Hepatocyte (in vitro differentiated cells): ENCODE measurements at regions not wholly inside any gene's neighbourhood (a gene's known extent, or its start where the extent isn't known, plus 50 kb on each side); places are given as distances from the start of the nearest gene placed in this dataset.

ENCODE experiments used
- DNase-seq: peaks from one replicate; pipeline ENCODE4 v3.0.0-alpha.2; 2016; ENCODE audit warnings: low spot score
- H2AFZ ChIP-seq: fragments of 200-600 bp; sonication (generic); 2 replicates; pipeline ENCODE4 v1.6.0; 2016; ENCODE audit warnings: antibody characterized with exemption, mild to moderate bottlenecking
- H3K27ac ChIP-seq: fragments of 200-600 bp; sonication (generic); 2 replicates; pipeline ENCODE4 v1.5.1; 2016; ENCODE audit warnings: mild to moderate bottlenecking
- H3K27me3 ChIP-seq: fragments of 200-600 bp; sonication (generic); 2 replicates; pipeline ENCODE4 v1.6.1; 2016
- H3K36me3 ChIP-seq: fragments of 200-600 bp; sonication (generic); replicated peaks from 2 replicates; pipeline ENCODE4 v1.5.1; 2016; ENCODE audit warnings: low read depth; ENCODE audit not compliant: insufficient read depth
- H3K4me1 ChIP-seq: fragments of 200-600 bp; sonication (generic); 2 replicates; pipeline ENCODE4 v1.5.1; 2016; ENCODE audit warnings: mild to moderate bottlenecking, moderate library complexity; ENCODE audit not compliant: insufficient read depth
- H3K4me2 ChIP-seq: fragments of 200-600 bp; sonication (generic); 2 replicates; pipeline ENCODE4 v1.6.0; 2016
- H3K4me3 ChIP-seq: fragments of 200-600 bp; sonication (generic); 2 replicates; pipeline ENCODE4 v1.5.1; 2016; ENCODE audit warnings: mild to moderate bottlenecking
- H3K79me2 ChIP-seq: fragments of 200-600 bp; sonication (generic); 2 replicates; pipeline ENCODE4 v1.6.0; 2017; ENCODE audit warnings: mild to moderate bottlenecking
- H3K9me2 ChIP-seq: fragments of 200-600 bp; sonication (generic); replicated peaks from 2 replicates; pipeline ENCODE4 v1.6.0; 2017; ENCODE audit warnings: mild to moderate bottlenecking; ENCODE audit not compliant: insufficient read depth
- H3K9me3 ChIP-seq: fragments of 200-600 bp; sonication (generic); 2 replicates; pipeline ENCODE4 v1.5.1; 2016; ENCODE audit warnings: low read depth, mild to moderate bottlenecking
- H4K20me1 ChIP-seq: fragments of 200-600 bp; sonication (generic); 2 replicates; pipeline ENCODE4 v1.6.0; 2016; ENCODE audit warnings: mild to moderate bottlenecking; ENCODE audit not compliant: insufficient read depth, poor library complexity, severe bottlenecking
- EZH2 ChIP-seq: fragments of 200-600 bp; sonication (generic); IDR thresholded peaks from 2 replicates; pipeline ENCODE4 v1.6.1; 2016; ENCODE audit warnings: antibody characterized with exemption, mild to moderate bottlenecking, borderline replicate concordance
- EZH2phosphoT487 ChIP-seq: fragments of 200-600 bp; sonication (generic); IDR thresholded peaks from one replicate; pipeline ENCODE4 v1.6.1; 2018; ENCODE audit warnings: antibody characterized with exemption, mild to moderate bottlenecking, low read depth, moderate library complexity; ENCODE audit not compliant: unreplicated experiment, severe bottlenecking
- WGBS: methylation state at CpG from one replicate; pipeline ENCODE4 v1.1.6; 2016; ENCODE audit warnings: low lambda C conversion rate; ENCODE audit errors: missing lambda C conversion rate; 5-methylcytosine and 5-hydroxymethylcytosine counted together
- TF ChIP-seq, protein P1 (sequence below): fragments of 200-600 bp; sonication (generic); IDR thresholded peaks from 2 replicates; pipeline ENCODE4 v1.5.1; 2016; ENCODE audit warnings: antibody characterized with exemption, mild to moderate bottlenecking; ENCODE audit not compliant: poor library complexity

DNA sequence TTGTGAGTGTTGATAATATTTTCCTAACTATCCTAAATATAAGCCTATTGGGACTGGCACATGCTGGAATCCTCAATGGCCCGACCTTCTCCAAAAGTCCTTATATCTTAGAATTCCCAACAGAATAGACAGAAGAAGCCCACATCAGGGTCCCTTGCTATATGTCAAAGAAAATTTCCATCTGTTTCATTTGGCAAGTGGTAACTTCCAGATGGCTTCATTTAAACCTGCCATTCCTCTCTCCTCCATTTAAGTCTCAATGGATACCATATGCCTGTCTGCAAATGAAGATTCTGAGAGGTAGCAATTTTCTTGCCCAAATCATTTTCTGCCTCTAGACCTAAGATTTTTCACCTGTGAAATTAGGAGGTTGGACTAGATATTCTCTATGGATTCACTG lies 73.1 kb upstream of the KCNA4 start:
- no peaks in the 10 kb centered on the region for H3K79me2 ChIP-seq
- no peaks in the 10 kb centered on the region for H3K9me2 ChIP-seq
- H3K4me1 ChIP-seq, result no peaks in the 10 kb centered on the region
- TF ChIP-seq EZH2phosphoT487, result no peak
- TF ChIP-seq EZH2, result no peak
- TF ChIP-seq, protein P1, sequence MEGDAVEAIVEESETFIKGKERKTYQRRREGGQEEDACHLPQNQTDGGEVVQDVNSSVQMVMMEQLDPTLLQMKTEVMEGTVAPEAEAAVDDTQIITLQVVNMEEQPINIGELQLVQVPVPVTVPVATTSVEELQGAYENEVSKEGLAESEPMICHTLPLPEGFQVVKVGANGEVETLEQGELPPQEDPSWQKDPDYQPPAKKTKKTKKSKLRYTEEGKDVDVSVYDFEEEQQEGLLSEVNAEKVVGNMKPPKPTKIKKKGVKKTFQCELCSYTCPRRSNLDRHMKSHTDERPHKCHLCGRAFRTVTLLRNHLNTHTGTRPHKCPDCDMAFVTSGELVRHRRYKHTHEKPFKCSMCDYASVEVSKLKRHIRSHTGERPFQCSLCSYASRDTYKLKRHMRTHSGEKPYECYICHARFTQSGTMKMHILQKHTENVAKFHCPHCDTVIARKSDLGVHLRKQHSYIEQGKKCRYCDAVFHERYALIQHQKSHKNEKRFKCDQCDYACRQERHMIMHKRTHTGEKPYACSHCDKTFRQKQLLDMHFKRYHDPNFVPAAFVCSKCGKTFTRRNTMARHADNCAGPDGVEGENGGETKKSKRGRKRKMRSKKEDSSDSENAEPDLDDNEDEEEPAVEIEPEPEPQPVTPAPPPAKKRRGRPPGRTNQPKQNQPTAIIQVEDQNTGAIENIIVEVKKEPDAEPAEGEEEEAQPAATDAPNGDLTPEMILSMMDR, result no peak
- no peak for DNase-seq
- 87% methylated on average over 1 of the region's 1 CpG for WGBS
- H4K20me1 ChIP-seq, result no peaks in the 10 kb centered on the region
- no peak overlapping the region for H3K27ac ChIP-seq
- no peaks in the 10 kb centered on the region for H3K27me3 ChIP-seq
- H3K4me2 ChIP-seq, result no peak overlapping the region
- H3K9me3 ChIP-seq, result no peaks in the 10 kb centered on the region
- H2AFZ ChIP-seq, result no peak overlapping the region
- no peak overlapping the region for H3K4me3 ChIP-seq
- H3K36me3 ChIP-seq, result no peaks in the 10 kb centered on the region

DNA sequence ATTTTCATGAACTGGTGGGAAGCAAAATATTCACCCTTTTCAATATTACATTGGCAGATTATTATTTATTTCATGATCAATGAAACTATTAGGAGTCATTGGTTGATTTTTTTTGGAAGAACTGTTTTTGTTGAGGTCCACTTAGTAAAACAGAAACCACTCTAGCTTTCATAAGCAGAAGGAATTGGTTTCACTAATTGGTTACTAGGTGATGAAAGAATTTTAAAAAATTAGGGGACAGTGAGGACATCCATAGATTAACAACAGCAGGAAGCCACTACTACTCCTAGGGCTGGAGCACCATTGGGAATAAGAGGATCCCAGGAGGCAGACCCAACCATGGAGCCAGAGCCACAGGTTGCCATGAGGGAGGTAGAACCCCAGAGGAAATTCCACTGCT lies 74.4 kb upstream of the KCNA4 start:
- H3K27ac ChIP-seq, result no peak overlapping the region
- no peak overlapping the region for H2AFZ ChIP-seq
- no peaks in the 10 kb centered on the region for H4K20me1 ChIP-seq
- H3K4me3 ChIP-seq, result no peak overlapping the region
- DNase-seq, result no peak
- H3K27me3 ChIP-seq, result no peaks in the 10 kb centered on the region
- no peaks in the 10 kb centered on the region for H3K9me3 ChIP-seq
- no peaks in the 10 kb centered on the region for H3K79me2 ChIP-seq
- TF ChIP-seq EZH2, result no peak
- TF ChIP-seq, protein P1, result no peak
- no peak for TF ChIP-seq EZH2phosphoT487
- H3K4me1 ChIP-seq, result no peaks in the 10 kb centered on the region
- H3K36me3 ChIP-seq, result no peaks in the 10 kb centered on the region
- no peaks in the 10 kb centered on the region for H3K9me2 ChIP-seq
- no peak overlapping the region for H3K4me2 ChIP-seq

DNA sequence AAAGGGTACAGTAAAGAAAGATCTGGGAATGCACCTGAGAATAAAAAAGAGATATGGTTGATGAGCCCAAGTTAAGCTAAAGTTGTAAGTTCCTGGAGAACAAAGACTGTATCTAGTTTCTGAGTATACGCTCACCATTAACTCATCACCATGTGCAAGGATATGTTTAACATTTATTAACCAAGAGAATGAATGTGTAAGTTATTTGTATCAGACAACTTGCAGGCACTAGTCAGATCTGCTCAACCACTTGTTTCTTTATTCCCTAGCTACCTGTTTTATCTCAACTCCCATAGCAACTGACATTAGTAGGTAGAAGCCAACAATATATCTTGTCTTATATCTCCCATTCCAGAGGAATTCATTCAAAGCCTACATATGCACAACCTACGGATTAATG lies 74.9 kb upstream of the KCNA4 start:
- H3K4me1 ChIP-seq, result no peaks in the 10 kb centered on the region
- no peak for DNase-seq
- H4K20me1 ChIP-seq, result no peaks in the 10 kb centered on the region
- TF ChIP-seq, protein P1, result no peak
- 87% methylated on average over 2 of the region's 2 CpGs for WGBS
- no peak overlapping the region for H3K4me2 ChIP-seq
- H3K79me2 ChIP-seq, result no peaks in the 10 kb centered on the region
- no peak overlapping the region for H3K4me3 ChIP-seq
- no peaks in the 10 kb centered on the region for H3K9me2 ChIP-seq
- H3K9me3 ChIP-seq, result no peaks in the 10 kb centered on the region
- no peaks in the 10 kb centered on the region for H3K36me3 ChIP-seq
- H3K27ac ChIP-seq, result no peak overlapping the region
- no peak overlapping the region for H2AFZ ChIP-seq
- H3K27me3 ChIP-seq, result no peaks in the 10 kb centered on the region

DNA sequence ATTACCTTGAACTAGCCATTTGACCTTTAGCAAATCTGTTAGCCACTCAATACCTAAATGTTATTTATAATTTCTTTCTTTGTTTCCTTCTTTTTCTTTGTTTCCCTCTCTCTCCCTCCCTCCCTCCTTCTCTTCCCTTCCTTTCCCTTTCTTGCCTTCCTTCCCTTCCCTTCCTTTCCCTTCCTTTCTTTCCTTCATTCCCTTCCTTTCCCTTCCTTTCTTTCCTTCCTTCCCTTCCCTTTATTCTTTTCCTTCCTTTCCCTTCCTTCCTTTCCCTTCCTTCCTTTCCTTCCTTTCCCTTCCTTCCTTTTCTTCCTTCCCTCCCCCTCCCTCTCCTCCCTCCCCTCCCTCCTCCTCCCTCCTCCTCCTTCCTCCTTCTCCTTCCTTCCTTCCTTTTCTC lies 75.7 kb upstream of the KCNA4 start:
- Histone ChIP-seq H3K36me3 (no peaks in the 10 kb centered on the region), H3K4me1 (no peaks in the 10 kb centered on the region), H3K4me2 (no peak overlapping the region), H3K27me3 (no peaks in the 10 kb centered on the region), H2AFZ (no peak overlapping the region), H3K27ac (no peak overlapping the region), H3K9me3 (no peaks in the 10 kb centered on the region), H3K79me2 (no peaks in the 10 kb centered on the region), H3K9me2 (no peaks in the 10 kb centered on the region), H4K20me1 (no peaks in the 10 kb centered on the region), H3K4me3 (no peak overlapping the region)
- TF ChIP-seq EZH2phosphoT487, result no peak
- no peak for TF ChIP-seq EZH2
- TF ChIP-seq, protein P1, result no peak
- DNase-seq, result no peak
